DMS114 treated with DMSO at 0.1 percent for 48 hours (cell line): ENCODE measurements at regions not wholly inside any gene's neighbourhood (a gene's known extent, or its start where the extent isn't known, plus 50 kb on each side); places are given as distances from the start of the nearest gene placed in this dataset.
"Not testable (repeated sequence)": the region's sequence is repeated elsewhere in the genome, so short reads cannot be mapped to it uniquely, and the experiment has no call there.

Source experiments
- DNase-seq: peaks from one replicate; lab custom pipeline; 2025; ENCODE audit not compliant: unreplicated experiment; lab: John Stamatoyannopoulos, UW

- DNase-seq = no peak
Measured at GRCh38 chr1:30533796-30534550, 189.4 kb downstream of the MATN1 start.

DNA sequence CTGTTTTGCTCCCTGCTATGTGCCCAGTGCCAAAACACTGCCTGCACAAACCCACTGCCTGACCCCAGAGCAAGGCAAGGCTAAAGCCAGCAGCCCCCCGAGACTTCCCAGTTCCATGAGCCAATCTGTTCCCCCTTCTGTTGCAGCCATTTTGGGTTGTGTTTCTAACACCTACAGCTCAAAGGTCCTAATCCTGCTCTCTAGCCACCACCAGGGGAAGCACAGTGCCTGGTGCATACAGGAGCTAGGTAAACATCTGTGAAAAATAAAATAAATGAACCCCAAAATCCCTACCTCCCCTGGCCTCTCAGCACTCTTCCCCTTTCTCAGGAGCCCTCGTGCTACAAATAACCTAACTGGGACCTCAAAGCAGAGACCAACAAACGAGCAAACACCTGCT is 190.2 kb downstream of the MATN1 start:
- no peak for DNase-seq

DNA sequence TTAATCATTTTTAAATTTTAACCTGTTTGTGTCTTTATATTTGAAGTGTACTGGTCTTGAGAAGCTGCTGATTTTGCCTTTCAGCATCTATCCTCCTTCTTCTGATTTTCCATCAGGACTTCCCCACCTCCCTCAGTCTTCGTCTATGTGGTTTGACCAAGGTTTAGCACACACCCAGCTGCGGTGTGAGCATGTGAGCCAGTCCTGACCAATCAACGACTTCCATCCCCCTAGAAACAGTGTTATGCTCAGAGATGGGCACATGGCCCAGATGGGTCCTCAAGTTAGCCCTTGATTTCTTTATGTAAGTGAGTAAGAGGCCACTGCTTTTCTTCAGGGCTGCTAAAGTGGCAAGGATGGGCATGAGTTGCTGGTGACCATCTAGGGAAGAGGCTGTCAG is 190.8 kb downstream of the MATN1 start:
- DNase-seq = no peak

DNA sequence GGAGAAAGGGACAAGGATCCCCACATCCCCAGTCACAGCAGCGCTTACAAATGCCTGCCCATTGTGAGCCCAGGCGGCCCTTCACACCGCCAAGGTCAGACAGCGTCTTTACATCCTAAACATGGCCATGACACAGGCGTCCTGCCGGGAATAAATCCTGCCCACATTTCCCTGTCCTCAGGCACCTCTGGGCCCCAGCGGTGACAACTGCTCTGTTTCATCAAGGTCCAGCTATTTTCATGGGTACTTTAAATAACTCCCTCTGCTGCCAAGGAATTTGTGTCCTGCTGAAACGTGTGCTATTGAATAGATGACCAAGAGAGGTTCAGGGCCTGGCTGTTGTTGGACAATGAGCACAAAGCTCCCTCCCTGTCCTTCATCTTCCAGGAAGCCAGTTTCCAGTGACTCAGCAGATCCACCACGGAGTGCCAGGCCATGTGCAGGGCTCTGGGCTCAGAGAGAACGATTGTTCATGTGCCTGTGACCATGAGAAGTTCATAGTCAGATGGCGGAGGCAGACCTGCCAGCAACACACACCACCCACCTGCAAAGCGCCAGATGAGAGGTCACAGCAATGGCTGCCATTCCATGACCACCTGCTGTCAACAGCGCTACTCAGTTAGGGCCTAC is 195.8 kb downstream of the MATN1 start:
- DNase-seq = no peak

GRCh38 chr1:30526652-30527345 is 196.6 kb downstream of the MATN1 start:
- DNase-seq = no peak

DNA sequence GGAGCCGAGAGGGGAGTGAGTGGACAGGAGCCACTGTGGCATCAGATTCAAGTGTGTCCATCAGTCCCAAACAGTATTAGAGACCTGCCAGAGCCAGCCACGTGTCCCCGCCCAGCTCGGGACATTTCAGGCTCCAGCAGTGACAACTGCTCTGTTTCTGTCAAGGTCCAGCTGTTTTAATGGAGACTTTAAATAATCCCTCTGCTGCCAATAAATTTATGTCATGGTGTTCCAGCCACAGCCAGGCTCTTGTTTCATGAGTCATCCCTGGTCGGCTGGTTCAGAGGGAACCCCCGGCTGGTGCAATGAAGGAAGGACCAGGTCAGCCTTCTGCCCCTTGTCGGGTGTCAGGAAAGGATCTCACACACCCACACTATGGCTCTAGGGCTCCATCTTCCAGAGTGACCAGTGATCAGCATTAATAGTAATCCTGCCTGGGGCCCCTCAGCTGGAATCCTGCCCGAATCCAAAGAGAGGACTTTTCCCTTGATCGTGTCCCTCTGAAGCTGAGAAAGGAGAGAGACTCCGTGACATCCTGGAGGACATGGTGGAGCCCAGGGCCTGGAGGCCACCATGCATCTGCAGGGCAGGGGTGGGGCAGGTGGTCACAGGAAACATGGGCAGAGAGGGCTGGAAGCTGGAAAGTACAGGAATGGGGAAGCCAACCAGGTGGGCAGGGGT is 197.3 kb downstream of the MATN1 start:
- no peak for DNase-seq

DNA sequence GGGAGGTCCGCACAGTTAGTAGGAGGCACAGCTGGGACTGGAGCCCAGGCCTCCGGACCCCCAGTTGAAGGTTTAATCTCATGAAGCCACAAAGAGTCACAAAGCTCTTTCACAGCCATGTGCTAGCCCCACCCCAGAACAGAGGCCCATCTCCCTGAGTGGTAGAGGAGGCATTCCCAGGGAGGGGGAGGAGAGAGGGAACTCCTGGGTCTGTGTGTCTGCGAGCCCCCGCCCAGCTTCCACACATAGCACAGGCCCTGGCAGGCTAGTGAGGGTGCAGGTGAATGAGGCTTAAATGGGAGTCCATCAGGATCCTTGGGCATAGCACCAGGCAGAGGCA is 197.8 kb downstream of the MATN1 start:
- no peak for DNase-seq

DNA sequence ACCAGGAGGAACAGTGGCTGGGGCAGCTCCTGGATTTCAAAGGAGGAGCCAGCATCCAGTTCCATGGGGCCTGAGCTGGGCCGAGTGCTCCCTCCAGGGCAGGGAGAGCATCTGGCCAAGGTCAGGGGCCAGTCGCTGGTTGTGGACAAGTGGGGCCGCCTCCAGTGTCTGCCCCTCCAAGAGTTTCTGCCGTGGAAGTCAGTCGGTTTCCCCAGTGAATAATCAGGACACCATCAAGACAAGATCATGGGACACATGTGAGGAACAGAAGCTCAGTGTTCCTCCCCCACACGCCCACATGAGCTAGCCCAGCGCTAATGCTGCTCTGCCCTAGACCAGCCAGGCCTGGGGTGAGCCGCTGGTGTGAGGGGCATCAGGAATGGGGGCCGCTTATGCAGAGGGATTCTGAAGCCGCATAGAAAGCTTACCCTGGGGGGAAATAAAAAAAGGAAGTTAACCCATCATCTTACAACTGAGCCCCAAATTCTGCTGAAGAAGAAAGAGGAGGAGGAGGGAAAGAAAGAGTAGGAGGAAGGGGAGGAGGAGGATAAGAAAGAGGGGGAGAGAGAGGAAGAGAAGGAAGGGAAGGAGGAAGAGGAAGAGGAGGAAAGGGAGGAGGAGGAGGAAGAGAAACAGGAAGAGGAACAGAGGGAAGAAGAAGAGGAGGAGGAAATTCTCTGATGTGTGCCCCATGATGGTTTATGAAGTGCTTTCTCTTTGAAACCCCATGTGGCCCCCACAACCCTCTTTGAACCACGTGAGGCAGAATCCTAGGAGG is 198.4 kb downstream of the MATN1 start:
- DNase-seq = no peak

DNA sequence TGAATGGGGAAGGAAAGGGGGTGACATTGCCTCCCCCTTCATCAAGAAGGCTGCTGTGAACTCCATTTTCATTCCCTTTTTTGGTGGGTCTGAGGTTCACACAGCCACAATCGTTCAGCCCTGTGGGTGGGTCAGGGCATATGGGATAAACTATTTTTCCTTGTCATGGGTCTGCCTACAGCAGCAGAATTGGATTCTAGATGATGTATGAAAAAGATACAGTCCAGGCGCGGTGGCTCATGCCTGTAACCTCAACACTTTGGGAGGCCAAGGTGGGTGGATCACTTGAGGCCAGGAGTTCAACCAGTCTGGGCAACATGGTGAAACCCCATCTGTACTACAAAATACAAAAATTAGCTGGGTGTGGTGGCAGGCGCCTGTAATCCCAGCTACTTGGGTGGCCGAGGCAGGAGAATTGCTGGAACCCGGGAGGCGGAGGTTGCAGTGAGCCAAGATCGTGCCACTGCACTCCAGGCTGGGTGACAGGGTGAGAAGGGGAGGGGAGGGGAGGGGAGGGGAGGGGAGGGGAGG is 199.3 kb downstream of the MATN1 start:
- DNase-seq = not testable (repeated sequence)

DNA sequence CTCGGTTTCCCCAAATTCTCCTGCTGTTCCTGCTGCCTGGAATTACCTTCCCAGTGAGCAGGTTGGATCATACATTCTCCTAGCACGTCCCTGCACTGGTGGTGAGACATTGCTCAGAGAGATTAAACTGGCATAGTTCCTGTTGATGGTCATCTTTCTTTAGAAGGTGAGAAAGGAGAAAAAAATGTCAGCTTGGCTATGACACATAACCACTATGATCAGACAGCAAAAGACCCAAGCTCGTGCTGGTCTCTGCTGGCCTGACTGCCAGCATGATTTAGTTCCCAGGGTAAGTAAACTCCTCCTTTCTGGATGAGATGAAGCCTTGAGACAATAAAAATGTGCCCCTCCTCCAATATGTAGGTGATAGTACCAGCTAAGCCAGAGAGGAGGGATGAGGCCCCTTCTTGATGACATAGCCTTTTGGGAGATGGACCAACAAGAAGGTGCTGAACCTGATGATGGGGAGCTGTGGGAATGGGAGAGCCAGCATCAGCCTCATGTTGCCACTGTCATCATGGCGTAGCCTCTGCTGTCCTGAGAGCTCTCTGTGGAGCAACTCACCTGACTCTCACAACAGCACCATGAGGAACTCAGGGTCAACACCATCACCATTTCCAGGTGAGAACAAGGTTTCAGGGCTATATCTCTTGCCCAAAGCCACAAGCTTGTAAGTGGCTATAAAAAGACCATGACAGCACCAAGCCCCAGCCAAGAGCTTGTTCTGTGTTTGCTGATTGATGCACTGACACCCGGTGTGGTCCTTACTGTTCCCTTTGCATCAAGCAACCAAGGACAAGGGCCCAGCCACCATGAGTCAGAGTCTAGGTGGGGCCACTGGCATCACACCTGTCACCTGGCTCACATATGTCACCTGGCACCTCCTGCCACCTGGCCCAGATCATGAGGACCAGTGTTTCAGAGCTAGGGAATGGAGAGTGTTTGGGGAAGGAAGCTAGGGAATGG is 200.0 kb downstream of the MATN1 start:
- no peak for DNase-seq

GRCh38 chr1:30522031-30523004 is 201.1 kb downstream of the MATN1 start:
- no peak for DNase-seq

- no peak for DNase-seq
Measured at GRCh38 chr1:30521261-30521865, 202.0 kb downstream of the MATN1 start.

DNA sequence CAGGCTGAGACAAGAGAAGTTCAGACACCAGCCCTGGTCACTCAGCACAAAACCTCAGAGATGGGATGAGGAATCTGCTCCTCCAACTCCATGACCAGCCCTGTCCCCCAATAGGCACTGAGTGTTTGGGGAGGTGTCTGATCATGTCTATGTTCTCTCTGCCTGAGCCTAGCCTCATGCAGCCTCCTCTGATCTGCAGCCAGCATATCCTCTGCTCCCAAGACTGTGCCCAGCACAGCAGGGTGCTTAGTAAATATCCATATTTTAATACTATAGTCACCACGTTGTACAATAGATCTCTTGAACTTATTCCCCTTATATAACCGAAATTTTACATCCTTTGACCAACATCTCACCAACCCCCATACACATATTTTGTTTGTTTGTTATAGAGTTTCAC is 202.9 kb downstream of the MATN1 start:
- no peak for DNase-seq

GRCh38 chr1:30519201-30519763 is 204.1 kb downstream of the MATN1 start:
- DNase-seq = no peak

DNA sequence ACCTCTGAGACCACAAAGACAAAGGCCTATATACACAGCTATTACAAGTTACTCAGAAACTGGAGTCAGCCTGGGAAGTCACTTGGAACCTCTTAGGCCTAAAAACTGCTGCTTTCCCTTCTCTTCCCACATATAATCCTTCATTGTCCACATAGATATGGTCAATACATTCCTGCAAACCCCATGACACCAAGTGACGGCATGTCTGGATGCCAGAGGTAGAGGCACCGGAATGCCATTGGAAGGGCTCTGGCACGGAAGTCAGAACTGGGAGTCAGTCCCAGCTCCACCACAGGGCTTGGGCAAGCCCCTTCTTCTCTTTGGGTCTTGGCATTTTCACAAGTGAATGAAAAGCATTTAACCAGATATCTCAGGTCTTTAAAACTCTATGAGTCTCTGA is 204.7 kb downstream of the MATN1 start:
- DNase-seq = no peak

DNA sequence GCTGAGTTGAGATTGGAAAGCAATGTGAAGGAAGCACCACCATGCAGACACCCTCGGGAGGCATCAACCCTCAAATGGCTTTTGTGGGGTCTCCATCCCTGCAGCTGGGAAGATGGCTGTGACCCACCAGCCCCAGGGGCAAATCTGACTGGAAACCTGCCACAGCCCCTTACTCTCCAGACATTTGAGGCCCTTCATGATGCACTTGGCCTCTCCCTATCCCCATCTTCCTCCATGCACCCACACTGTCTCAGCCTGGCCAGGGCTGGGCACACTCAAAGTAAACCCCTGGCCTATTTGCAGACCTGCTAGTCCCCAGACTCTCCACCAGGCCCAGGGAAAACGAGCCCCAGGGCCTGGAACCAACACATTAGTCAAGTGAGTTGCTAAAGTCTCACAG is 205.2 kb downstream of the MATN1 start:
- DNase-seq = no peak

- not testable (repeated sequence) for DNase-seq
Measured at GRCh38 chr1:30517666-30518065, 205.7 kb downstream of the MATN1 start.

GRCh38 chr1:30517241-30517640 is 206.1 kb downstream of the MATN1 start:
- DNase-seq = not testable (repeated sequence)
